Upper lobe of left lung (tissue), 4 donors: ENCODE measurements at regions not wholly inside any gene's neighbourhood (a gene's known extent, or its start where the extent isn't known, plus 50 kb on each side); places are given as distances from the start of the nearest gene placed in this dataset.

Experiments
- EP300 ChIP-seq, 4 donors: sonication (generic); formaldehyde crosslinking; IDR thresholded peaks; one replicate each; pipeline ENCODE4 v1.5.1; 2017; ENCODE audit warnings: antibody characterized with exemption in 4 of 4, control low read depth in 2 of 4
- TF ChIP-seq, protein P1 (sequence below), 6 experiments: fragments of 450-650 bp in 4 of 6; fragments of 200-600 bp in 2 of 6; sonication (generic) in 2 of 6; IDR thresholded peaks; one replicate each; pipeline ENCODE4 v1.5.1; 2016 to 2019; ENCODE audit warnings: antibody characterized with exemption in 6 of 6

DNA sequence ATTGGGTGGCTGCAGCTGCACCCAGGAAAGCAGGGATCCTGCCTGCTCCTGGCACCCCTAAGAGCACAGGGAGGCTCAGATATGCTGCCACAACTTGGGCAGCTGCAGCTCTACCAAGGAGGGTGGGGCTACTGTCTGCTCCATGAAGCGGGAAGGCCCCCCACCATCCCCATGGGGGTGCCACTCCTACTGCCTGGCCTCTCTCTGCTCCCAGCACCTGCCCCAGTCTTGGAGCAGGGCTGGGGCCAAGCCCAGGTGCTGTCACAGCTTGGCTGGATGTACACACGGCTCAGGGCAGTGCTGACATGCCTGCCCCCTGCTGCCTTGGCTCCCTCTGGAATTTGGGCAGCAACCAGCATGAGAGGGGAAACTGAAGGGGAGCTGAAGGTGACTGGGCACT lies 214.7 kb upstream of the PLPPR1 start:
- TF ChIP-seq, protein P1, sequence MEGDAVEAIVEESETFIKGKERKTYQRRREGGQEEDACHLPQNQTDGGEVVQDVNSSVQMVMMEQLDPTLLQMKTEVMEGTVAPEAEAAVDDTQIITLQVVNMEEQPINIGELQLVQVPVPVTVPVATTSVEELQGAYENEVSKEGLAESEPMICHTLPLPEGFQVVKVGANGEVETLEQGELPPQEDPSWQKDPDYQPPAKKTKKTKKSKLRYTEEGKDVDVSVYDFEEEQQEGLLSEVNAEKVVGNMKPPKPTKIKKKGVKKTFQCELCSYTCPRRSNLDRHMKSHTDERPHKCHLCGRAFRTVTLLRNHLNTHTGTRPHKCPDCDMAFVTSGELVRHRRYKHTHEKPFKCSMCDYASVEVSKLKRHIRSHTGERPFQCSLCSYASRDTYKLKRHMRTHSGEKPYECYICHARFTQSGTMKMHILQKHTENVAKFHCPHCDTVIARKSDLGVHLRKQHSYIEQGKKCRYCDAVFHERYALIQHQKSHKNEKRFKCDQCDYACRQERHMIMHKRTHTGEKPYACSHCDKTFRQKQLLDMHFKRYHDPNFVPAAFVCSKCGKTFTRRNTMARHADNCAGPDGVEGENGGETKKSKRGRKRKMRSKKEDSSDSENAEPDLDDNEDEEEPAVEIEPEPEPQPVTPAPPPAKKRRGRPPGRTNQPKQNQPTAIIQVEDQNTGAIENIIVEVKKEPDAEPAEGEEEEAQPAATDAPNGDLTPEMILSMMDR (IDR thresholded peaks at IDR 0.05), result no peak
- no peak for TF ChIP-seq EP300 (IDR thresholded peaks at IDR 0.05)
